Progenitor cell of endocrine pancreas (in vitro differentiated cells): ENCODE measurements at regions not wholly inside any gene's neighbourhood (a gene's known extent, or its start where the extent isn't known, plus 50 kb on each side); places are given as distances from the start of the nearest gene placed in this dataset.

Experiments
- DNase-seq: peaks from one replicate; pipeline ENCODE4 v3.0.0; 2021; ENCODE audit warnings: low spot score; ENCODE audit not compliant: unreplicated experiment
- H3K27ac Mint-ChIP-seq: 2 replicates; pipeline ENCODE4 v1.8.0; 2021; ENCODE audit warnings: mild to moderate bottlenecking, moderate library complexity, mixed read lengths
- H3K27me3 Mint-ChIP-seq: 2 replicates; pipeline ENCODE4 v1.8.0; 2021; ENCODE audit warnings: mixed read lengths
- H3K36me3 Mint-ChIP-seq: 2 replicates; pipeline ENCODE4 v1.8.0; 2022; ENCODE audit warnings: mixed read lengths; ENCODE audit not compliant: insufficient read depth
- H3K4me1 Mint-ChIP-seq: 2 replicates; pipeline ENCODE4 v1.8.0; 2021; ENCODE audit warnings: low read depth, mixed read lengths
- H3K4me3 Mint-ChIP-seq: 2 replicates; pipeline ENCODE4 v1.8.0; 2021; ENCODE audit warnings: low read depth, mild to moderate bottlenecking, moderate library complexity, mixed read lengths
- H3K9me3 Mint-ChIP-seq: 2 replicates; pipeline ENCODE4 v1.8.0; 2021; ENCODE audit warnings: low read depth, mixed read lengths
- TF ChIP-seq, protein P1 (sequence below): fragments of 200-600 bp; sonication (generic); IDR thresholded peaks from one replicate; pipeline ENCODE4 v1.5.0; 2021; ENCODE audit warnings: antibody characterized with exemption, mild to moderate bottlenecking; ENCODE audit not compliant: unreplicated experiment

DNA sequence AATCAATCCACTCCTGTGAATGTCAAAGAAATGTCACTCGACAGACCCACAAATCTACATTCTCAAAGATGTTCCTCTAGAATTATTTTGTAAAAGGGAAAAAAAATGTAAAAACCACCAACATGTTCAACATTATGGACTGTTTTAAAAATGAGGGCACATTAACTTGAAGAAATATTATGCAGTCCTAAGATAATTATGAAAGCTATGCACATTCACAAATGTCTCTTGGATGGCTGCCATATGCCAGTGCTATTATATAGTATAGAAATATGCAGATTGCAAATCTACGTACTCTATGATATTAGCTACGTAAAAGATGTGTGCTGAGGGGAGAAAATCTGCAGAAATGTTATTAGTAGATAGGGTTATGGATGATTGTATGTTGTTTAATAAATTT lies 334.2 kb downstream of the BMP4 start:
- DNase-seq = no peak
- peaks cover 4% of the 10 kb centered on the region for H3K9me3 Mint-ChIP-seq
- H3K27ac Mint-ChIP-seq = no peak overlapping the region
- no peaks in the 10 kb centered on the region for H3K36me3 Mint-ChIP-seq
- TF ChIP-seq, protein P1, sequence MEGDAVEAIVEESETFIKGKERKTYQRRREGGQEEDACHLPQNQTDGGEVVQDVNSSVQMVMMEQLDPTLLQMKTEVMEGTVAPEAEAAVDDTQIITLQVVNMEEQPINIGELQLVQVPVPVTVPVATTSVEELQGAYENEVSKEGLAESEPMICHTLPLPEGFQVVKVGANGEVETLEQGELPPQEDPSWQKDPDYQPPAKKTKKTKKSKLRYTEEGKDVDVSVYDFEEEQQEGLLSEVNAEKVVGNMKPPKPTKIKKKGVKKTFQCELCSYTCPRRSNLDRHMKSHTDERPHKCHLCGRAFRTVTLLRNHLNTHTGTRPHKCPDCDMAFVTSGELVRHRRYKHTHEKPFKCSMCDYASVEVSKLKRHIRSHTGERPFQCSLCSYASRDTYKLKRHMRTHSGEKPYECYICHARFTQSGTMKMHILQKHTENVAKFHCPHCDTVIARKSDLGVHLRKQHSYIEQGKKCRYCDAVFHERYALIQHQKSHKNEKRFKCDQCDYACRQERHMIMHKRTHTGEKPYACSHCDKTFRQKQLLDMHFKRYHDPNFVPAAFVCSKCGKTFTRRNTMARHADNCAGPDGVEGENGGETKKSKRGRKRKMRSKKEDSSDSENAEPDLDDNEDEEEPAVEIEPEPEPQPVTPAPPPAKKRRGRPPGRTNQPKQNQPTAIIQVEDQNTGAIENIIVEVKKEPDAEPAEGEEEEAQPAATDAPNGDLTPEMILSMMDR = no peak
- H3K4me1 Mint-ChIP-seq = peaks cover 4% of the 10 kb centered on the region
- H3K27me3 Mint-ChIP-seq = no peaks in the 10 kb centered on the region
- H3K4me3 Mint-ChIP-seq = no peak overlapping the region

DNA sequence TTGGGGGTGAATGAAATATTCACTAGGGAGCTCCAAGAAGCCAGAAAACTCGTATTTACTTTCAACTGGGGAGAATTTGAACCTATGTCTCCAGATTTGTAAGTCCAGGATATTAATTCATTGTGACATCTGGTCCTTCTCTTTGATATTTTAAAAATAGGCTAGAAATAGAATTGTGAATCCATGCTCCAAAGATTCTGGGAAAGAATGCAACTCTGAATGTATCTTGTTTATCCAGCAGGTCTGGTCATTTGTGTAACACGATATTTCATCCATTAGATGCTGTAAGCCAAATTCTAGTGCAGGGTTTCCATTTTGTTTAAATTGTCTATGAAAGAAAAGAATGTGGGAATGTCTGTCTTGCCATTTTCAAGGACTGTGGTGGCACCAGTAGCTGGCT lies 334.7 kb downstream of the BMP4 start:
- Mint-ChIP-seq H3K9me3 (peaks cover 2% of the 10 kb centered on the region), H3K36me3 (no peaks in the 10 kb centered on the region), H3K4me1 (peaks cover 3% of the 10 kb centered on the region), H3K4me3 (no peak overlapping the region), H3K27ac (no peak overlapping the region), H3K27me3 (no peaks in the 10 kb centered on the region)
- DNase-seq = no peak
- TF ChIP-seq, protein P1 = no peak

DNA sequence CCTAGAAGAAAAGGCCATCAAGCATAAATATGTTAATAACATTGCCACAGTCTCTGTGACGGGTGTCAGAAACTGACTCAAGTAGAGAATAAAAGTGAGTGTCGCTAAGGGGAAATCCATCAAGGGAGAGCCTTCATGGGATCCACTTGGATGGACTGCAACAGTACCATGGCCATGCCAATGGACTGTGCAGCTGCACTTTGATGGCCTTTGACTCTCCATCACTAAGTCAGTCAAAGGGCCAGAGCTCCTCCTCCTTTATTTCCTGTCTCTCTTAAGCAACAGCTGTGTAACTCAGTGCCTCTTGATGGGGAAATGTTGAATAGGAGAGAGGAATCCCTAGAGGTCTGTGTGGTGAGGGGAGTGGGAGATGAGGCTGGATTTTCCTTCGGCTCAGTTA lies 335.2 kb downstream of the BMP4 start:
- TF ChIP-seq, protein P1 = no peak
- H3K4me1 Mint-ChIP-seq = no peaks in the 10 kb centered on the region
- DNase-seq = no peak
- no peak overlapping the region for H3K4me3 Mint-ChIP-seq
- H3K27ac Mint-ChIP-seq = no peak overlapping the region
- no peaks in the 10 kb centered on the region for H3K9me3 Mint-ChIP-seq
- H3K27me3 Mint-ChIP-seq = no peaks in the 10 kb centered on the region
- no peaks in the 10 kb centered on the region for H3K36me3 Mint-ChIP-seq

DNA sequence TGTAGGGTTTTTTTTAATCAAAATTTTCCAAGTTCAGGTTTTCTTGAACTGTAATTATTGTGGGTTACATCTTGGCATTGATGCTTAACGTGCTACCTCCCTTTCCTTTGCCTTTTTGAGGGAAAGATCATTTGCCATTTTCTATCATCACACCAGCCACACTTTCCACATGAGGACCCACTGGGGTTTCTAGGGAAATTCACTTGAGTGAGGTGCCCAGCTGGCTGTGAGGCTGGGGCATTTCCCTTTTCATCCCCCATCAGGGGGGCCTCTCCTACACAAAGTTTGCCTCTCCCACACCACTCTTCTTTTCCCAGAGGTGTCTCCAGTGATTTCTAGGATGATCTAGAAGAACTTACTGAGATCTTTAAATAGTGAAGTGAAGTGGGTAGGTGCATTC lies 335.7 kb downstream of the BMP4 start:
- Mint-ChIP-seq H3K36me3 (no peaks in the 10 kb centered on the region), H3K9me3 (no peaks in the 10 kb centered on the region), H3K4me1 (peaks cover 2% of the 10 kb centered on the region), H3K4me3 (no peak overlapping the region), H3K27ac (no peak overlapping the region), H3K27me3 (no peaks in the 10 kb centered on the region)
- DNase-seq = no peak
- TF ChIP-seq, protein P1 = no peak

DNA sequence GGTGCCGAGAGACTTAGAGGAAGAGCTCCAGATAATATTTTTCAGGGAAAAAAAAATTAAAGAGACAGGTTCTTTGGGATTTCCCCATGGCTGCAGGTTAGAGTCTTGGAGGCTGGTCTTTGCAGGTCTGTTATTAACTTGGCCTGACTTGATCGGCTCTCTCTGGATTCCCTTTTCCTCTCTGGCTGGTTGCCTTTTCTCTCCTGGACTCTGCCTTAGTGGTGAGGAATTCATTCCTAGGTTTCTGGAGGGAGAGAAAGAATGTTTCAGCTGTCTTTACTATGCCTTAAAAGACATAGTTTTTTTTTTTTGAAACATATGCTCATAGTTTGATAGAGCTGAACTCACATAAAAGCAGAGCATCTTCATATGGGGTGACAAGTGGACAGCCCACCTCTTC lies 336.3 kb downstream of the BMP4 start:
- Mint-ChIP-seq H3K27ac (no peak overlapping the region), H3K36me3 (no peaks in the 10 kb centered on the region), H3K4me3 (no peak overlapping the region), H3K4me1 (peaks cover 4% of the 10 kb centered on the region), H3K9me3 (no peaks in the 10 kb centered on the region), H3K27me3 (no peaks in the 10 kb centered on the region)
- DNase-seq = no peak
- TF ChIP-seq, protein P1 = no peak
